Cardiac fibroblast (primary cell): ENCODE measurements at regions not wholly inside any gene's neighbourhood (a gene's known extent, or its start where the extent isn't known, plus 50 kb on each side); places are given as distances from the start of the nearest gene placed in this dataset.
A peak's percentile ranks its signal among the peaks of the same experiment; 100 is the strongest.

ENCODE experiments used
- DNase-seq, 2 donors: peaks; one replicate each; pipeline versions ENCODE4 v3.0.0 to v3.0.0-alpha.2; 2010; ENCODE audit warnings: low read depth in 2 of 2
- H3K4me3 ChIP-seq, 2 donors: replicated peaks in 1 of 2; 1 replicate in 1 of 2; 2 replicates in 1 of 2; pipeline ENCODE4 v1.5.1; 2011; ENCODE audit warnings: low read depth in 2 of 2, low read length in 2 of 2, mild to moderate bottlenecking in 2 of 2, moderate library complexity in 1 of 2
- TF ChIP-seq, protein P1 (sequence below): IDR thresholded peaks from one replicate; pipeline ENCODE4 v1.5.1; 2011; ENCODE audit warnings: low read depth, mild to moderate bottlenecking, low read length, inconsistent platforms

GRCh38 chr3:159635047-159635641 is 353.5 kb upstream of the IL12A start:
- DNase-seq = peak in 1 of 2 donors; percentile 35
- H3K4me3 ChIP-seq = no peak overlapping the region
- TF ChIP-seq, protein P1, sequence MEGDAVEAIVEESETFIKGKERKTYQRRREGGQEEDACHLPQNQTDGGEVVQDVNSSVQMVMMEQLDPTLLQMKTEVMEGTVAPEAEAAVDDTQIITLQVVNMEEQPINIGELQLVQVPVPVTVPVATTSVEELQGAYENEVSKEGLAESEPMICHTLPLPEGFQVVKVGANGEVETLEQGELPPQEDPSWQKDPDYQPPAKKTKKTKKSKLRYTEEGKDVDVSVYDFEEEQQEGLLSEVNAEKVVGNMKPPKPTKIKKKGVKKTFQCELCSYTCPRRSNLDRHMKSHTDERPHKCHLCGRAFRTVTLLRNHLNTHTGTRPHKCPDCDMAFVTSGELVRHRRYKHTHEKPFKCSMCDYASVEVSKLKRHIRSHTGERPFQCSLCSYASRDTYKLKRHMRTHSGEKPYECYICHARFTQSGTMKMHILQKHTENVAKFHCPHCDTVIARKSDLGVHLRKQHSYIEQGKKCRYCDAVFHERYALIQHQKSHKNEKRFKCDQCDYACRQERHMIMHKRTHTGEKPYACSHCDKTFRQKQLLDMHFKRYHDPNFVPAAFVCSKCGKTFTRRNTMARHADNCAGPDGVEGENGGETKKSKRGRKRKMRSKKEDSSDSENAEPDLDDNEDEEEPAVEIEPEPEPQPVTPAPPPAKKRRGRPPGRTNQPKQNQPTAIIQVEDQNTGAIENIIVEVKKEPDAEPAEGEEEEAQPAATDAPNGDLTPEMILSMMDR = no peak

- peak in 1 of 2 donors; percentile 50 for DNase-seq
- no peak overlapping the region for H3K4me3 ChIP-seq
- TF ChIP-seq, protein P1 = no peak
These were observed 350.6 kb upstream of the IL12A start for GRCh38 chr3:159637883-159638542.

DNA sequence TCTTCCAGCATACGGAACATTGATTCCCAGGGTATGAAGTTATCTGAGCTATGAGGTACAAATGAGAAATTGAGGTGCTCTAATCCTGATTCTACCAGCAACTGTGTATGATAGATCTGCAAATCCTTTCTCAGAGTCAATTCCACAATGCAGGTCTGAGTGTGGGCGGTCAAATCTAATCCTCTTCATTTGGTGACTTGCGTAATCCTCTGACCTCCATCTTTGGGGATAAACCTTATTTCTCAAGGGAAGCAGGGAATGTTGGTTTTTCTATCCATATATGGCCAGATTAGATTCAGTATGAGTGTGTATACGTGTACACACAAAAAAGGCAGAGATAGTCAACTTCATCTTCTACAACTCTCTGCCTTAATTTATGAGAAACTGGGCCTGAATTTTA is 348.4 kb upstream of the IL12A start:
- DNase-seq = no peak
- H3K4me3 ChIP-seq = no peak overlapping the region
- TF ChIP-seq, protein P1 = no peak

DNA sequence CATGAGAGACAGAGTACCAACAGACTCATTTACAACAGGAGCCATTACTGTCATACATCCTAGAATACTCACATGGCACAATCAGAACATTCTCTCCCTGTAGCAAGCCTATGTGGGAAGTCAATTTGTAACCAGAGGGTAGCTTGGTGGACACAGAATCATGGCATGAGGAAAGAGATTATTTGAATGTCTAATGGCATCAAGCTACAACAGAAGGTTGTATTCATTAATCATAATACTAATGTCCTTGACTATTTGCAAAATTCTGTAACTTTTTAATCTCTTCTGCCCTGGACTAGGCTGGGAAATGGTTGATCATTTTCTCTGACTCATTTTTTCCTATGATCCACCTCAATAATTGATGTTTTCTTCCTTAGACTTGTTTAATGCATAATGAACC is 345.2 kb upstream of the IL12A start:
- no peak overlapping the region for H3K4me3 ChIP-seq
- DNase-seq = no peak
- TF ChIP-seq, protein P1 = no peak

- H3K4me3 ChIP-seq = no peak overlapping the region
- TF ChIP-seq, protein P1 = no peak
- peak; percentile 6 to 80 for DNase-seq
These were observed 342.8 kb upstream of the IL12A start for GRCh38 chr3:159645874-159646273.

GRCh38 chr3:159649951-159650350 is 338.7 kb upstream of the IL12A start:
- DNase-seq = no peak
- TF ChIP-seq, protein P1 = no peak

More at GRCh38 chr3:159649951-159650350, 338.7 kb upstream of the IL12A start:
- no peak overlapping the region for H3K4me3 ChIP-seq
